Panc1 (cell line): ENCODE measurements at regions not wholly inside any gene's neighbourhood (a gene's known extent, or its start where the extent isn't known, plus 50 kb on each side); places are given as distances from the start of the nearest gene placed in this dataset.

Experiments
- ATAC-seq: fragments of 200-7000 bp; cut with Tn5 transposase; 2 replicates; pipeline ENCODE4 v1.9.1; 2020; ENCODE audit warnings: mild to moderate bottlenecking, moderate library complexity
- BruUV-seq: library from RNA; stranded (reverse); fragments of 400-500 nt; replicated peaks from 2 replicates; lab custom pipeline; 2021; lab: Mats Ljungman, UMichigan
- CTCF ChIA-PET: fragments of 300-600 bp; sonication (Branson Sonifier 250); formaldehyde crosslinking; loops from one replicate; lab custom pipeline; 2022; ENCODE audit warnings: antibody characterized with exemption; lab: Charles Lee
- POLR2A ChIA-PET: fragments of 300-600 bp; sonication (Branson Sonifier 250); formaldehyde crosslinking; loops from one replicate; lab custom pipeline; 2022; ENCODE audit warnings: antibody characterized with exemption; lab: Charles Lee
- DNase-seq: peaks from one replicate; pipeline ENCODE4 v3.0.0-alpha.2; 2010; ENCODE audit warnings: low read depth, low spot score
- H3K27ac ChIP-seq: 2 replicates; pipeline ENCODE4 v1.5.1; 2011; ENCODE audit warnings: mild to moderate bottlenecking, low read length, inconsistent platforms
- H3K27me3 ChIP-seq: fragments of 200-500 bp; sonication (Bioruptor generic); 2 replicates; pipeline ENCODE4 v1.6.0; 2014; ENCODE audit warnings: low read length, inconsistent platforms; ENCODE audit not compliant: control insufficient read depth, insufficient read depth
- H3K36me3 ChIP-seq: fragments of 200-500 bp; sonication (Bioruptor generic); 2 replicates; pipeline ENCODE4 v1.5.1; 2014; ENCODE audit warnings: inconsistent platforms, mild to moderate bottlenecking, low read length, moderate library complexity; ENCODE audit not compliant: control insufficient read depth, insufficient read depth
- H3K4me1 ChIP-seq: 2 replicates; pipeline ENCODE4 v1.5.1; 2011; ENCODE audit warnings: inconsistent platforms, mild to moderate bottlenecking, low read length, moderate library complexity; ENCODE audit not compliant: control insufficient read depth, insufficient read depth
- H3K4me3 ChIP-seq, 2 experiments: 2 replicates each; pipeline ENCODE4 v1.5.1; 2011 to 2012; ENCODE audit warnings: low read depth in 2 of 2, low read length in 2 of 2, mild to moderate bottlenecking in 2 of 2, inconsistent platforms in 1 of 2, moderate library complexity in 1 of 2
- H3K9me3 ChIP-seq: fragments of 200-500 bp; sonication (Bioruptor generic); 2 replicates; pipeline ENCODE4 v1.5.1; 2014; ENCODE audit warnings: low read depth, mild to moderate bottlenecking, inconsistent platforms, low read length, moderate library complexity; ENCODE audit not compliant: control insufficient read depth, insufficient read depth
- CTCF ChIP-seq: fragments of 450-650 bp; IDR thresholded peaks from 2 replicates; pipeline ENCODE4 v1.5.1; 2017; ENCODE audit warnings: mild to moderate bottlenecking
- POLR2AphosphoS5 ChIP-seq: IDR thresholded peaks from 2 replicates; pipeline ENCODE4 v1.6.1; 2012; ENCODE audit warnings: mild to moderate bottlenecking, low read depth, low read length, moderate library complexity
- REST ChIP-seq, 2 experiments: IDR thresholded peaks; 2 replicates each; pipeline ENCODE4 v1.6.1; 2011 to 2012; ENCODE audit warnings: low read depth in 2 of 2, control low read depth in 1 of 2, low read length in 1 of 2, mild to moderate bottlenecking in 1 of 2, moderate library complexity in 1 of 2; ENCODE audit not compliant: insufficient read depth in 1 of 2
- SIN3A ChIP-seq: IDR thresholded peaks from 2 replicates; pipeline ENCODE4 v1.6.1; 2012; ENCODE audit warnings: low read depth, mild to moderate bottlenecking, low read length, moderate library complexity, borderline replicate concordance; ENCODE audit not compliant: insufficient read depth
- TCF7L2 ChIP-seq: IDR thresholded peaks from 2 replicates; pipeline ENCODE4 v1.6.1; 2011; ENCODE audit warnings: mild to moderate bottlenecking, low read depth, low read length, inconsistent platforms
- in situ Hi-C: cut with HindIII; loops from 2 replicates; pipeline ENCODE4 v1.10.0; 2016; ENCODE audit warnings: low sequenced_read_pairs, low pct_unique_long_range_greater_than_20kb
- intact Hi-C: fragments of 100-400 bp; cut with micrococcal nuclease; formaldehyde crosslinking; loops from one replicate; pipeline ENCODE4 v1.10.0; 2022; ENCODE audit not compliant: unreplicated experiment

GRCh38 chr2:129314120-129314519, 665.3 kb upstream of the RAB6C start:
- no peaks in the 10 kb centered on the region for H3K4me1 ChIP-seq
- no peaks in the 10 kb centered on the region for H3K27me3 ChIP-seq
- DNase-seq: no peak
- no peaks in the 10 kb centered on the region for H3K9me3 ChIP-seq
- ChIA-PET CTCF (no interaction called here), POLR2A (no interaction called here)
- in situ Hi-C loops (no loop called here), intact Hi-C loops (no loop called here)
- BruUV-seq: no TSS peak
- H3K4me3 ChIP-seq: no peak overlapping the region
- H3K36me3 ChIP-seq: no peaks in the 10 kb centered on the region
- TF ChIP-seq CTCF (no peak), TCF7L2 (no peak), REST (IDR thresholded peaks at IDR 0.05; ENCODE audit: insufficient read depth in 1 of 2, low read depth in 2 of 2, low read length in 1 of 2) (no peak), SIN3A (no peak), POLR2AphosphoS5 (no peak)
- ATAC-seq: no peak
- no peak overlapping the region for H3K27ac ChIP-seq

GRCh38 chr2:129318581-129319421, 660.7 kb upstream of the RAB6C start:
- CTCF ChIA-PET: no interaction called here
- no peak overlapping the region for H3K27ac ChIP-seq
- no peak overlapping the region for H3K4me3 ChIP-seq
- in situ Hi-C loops (no loop called here), intact Hi-C loops (no loop called here)
- POLR2A ChIA-PET: no interaction called here
- H3K9me3 ChIP-seq: no peaks in the 10 kb centered on the region
- H3K4me1 ChIP-seq: no peaks in the 10 kb centered on the region
- TF ChIP-seq TCF7L2 (no peak), REST (IDR thresholded peaks at IDR 0.05; ENCODE audit: insufficient read depth in 1 of 2, low read depth in 2 of 2, low read length in 1 of 2) (no peak), POLR2AphosphoS5 (no peak), CTCF (no peak), SIN3A (no peak)
- no peaks in the 10 kb centered on the region for H3K27me3 ChIP-seq
- BruUV-seq: no TSS peak
- DNase-seq (no peak), ATAC-seq (no peak)
- H3K36me3 ChIP-seq: no peaks in the 10 kb centered on the region
